ENCODE measurements at regions not wholly inside any gene's neighbourhood (a gene's known extent, or its start where the extent isn't known, plus 50 kb on each side); places are given as distances from the start of the nearest gene placed in this dataset.

DNA sequence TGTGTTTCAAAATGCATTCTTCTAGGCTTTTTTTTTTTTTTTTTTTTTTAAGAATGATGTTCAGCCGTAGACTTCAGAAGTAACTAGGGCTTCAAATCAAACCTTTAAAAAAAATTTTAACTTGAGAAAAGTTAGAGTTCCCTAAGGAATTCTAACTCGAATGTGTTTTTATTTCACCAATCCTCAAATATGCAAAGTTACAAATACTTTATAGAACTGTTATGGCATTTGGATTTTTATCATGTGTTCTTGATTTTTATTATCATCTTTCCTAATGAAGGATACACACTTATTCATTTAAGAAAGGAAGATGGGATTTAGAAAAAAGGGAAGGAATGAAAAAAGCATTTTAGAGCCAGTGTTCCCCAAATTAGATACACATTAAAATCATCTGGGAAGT, 200.6 kb upstream of the LDB2 start:
- Mint-ChIP-seq H3K27ac (no peak overlapping the region), H3K9me3 (peaks cover 0 to 6% (median 0%) of the 10 kb centered on the region in 7 donors), H3K27me3 (ENCODE audit: low read depth in 3 of 3) (peaks cover 0 to 4% (median 0%) of the 10 kb centered on the region in 3 donors), H3K4me1 (no peaks in the 10 kb centered on the region), H3K36me3 (no peaks in the 10 kb centered on the region), H3K4me3 (no peak overlapping the region)
- H3K79me2 ChIP-seq (ENCODE audit: insufficient read depth, low read length), result no peaks in the 10 kb centered on the region
- no peak overlapping the region for H3K4me3 ChIP-seq (replicated peaks in 1 of 3; ENCODE audit: low read depth in 2 of 3, low read length in 3 of 3)
- TF ChIP-seq, protein P1, sequence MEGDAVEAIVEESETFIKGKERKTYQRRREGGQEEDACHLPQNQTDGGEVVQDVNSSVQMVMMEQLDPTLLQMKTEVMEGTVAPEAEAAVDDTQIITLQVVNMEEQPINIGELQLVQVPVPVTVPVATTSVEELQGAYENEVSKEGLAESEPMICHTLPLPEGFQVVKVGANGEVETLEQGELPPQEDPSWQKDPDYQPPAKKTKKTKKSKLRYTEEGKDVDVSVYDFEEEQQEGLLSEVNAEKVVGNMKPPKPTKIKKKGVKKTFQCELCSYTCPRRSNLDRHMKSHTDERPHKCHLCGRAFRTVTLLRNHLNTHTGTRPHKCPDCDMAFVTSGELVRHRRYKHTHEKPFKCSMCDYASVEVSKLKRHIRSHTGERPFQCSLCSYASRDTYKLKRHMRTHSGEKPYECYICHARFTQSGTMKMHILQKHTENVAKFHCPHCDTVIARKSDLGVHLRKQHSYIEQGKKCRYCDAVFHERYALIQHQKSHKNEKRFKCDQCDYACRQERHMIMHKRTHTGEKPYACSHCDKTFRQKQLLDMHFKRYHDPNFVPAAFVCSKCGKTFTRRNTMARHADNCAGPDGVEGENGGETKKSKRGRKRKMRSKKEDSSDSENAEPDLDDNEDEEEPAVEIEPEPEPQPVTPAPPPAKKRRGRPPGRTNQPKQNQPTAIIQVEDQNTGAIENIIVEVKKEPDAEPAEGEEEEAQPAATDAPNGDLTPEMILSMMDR (IDR thresholded peaks at IDR 0.05), result no peak
- no peaks in the 10 kb centered on the region for H4K20me1 ChIP-seq (ENCODE audit: insufficient read depth, low read length)
- no peaks in the 10 kb centered on the region for H3K4me1 ChIP-seq (ENCODE audit: control insufficient read depth in 1 of 2, insufficient read depth in 2 of 2, low read length in 2 of 2)
- H3K4me2 ChIP-seq (replicated peaks; ENCODE audit: extremely low read depth, low read length, poor library complexity, severe bottlenecking), result no peak overlapping the region
- no peak overlapping the region for H2AFZ ChIP-seq (ENCODE audit: insufficient read depth, low read depth, low read length, poor library complexity, severe bottlenecking)
- H3K9me3 ChIP-seq (replicated peaks in 1 of 2; ENCODE audit: control insufficient read depth in 1 of 2, insufficient read depth in 1 of 2, low read length in 2 of 2), result no peaks in the 10 kb centered on the region
- intact Hi-C loops (cut with micrococcal nuclease), result no loop called here
- no peak overlapping the region for H3K9ac ChIP-seq (ENCODE audit: insufficient read depth, low read length, poor library complexity, severe bottlenecking)
- H3K27ac ChIP-seq (ENCODE audit: low read depth in 1 of 2, low read length in 2 of 2), result no peak overlapping the region
- WGBS (ENCODE audit: insufficient coverage), result no CpG with 5 or more reads among the region's 2 CpGs
- no peaks in the 10 kb centered on the region for H3K27me3 ChIP-seq (ENCODE audit: control insufficient read depth in 2 of 2, insufficient read depth in 2 of 2, low read length in 2 of 2)
- no peak for DNase-seq
- no peaks in the 10 kb centered on the region for H3K36me3 ChIP-seq (replicated peaks in 1 of 2; ENCODE audit: control insufficient read depth in 1 of 2, insufficient read depth in 2 of 2, low read length in 2 of 2)

DNA sequence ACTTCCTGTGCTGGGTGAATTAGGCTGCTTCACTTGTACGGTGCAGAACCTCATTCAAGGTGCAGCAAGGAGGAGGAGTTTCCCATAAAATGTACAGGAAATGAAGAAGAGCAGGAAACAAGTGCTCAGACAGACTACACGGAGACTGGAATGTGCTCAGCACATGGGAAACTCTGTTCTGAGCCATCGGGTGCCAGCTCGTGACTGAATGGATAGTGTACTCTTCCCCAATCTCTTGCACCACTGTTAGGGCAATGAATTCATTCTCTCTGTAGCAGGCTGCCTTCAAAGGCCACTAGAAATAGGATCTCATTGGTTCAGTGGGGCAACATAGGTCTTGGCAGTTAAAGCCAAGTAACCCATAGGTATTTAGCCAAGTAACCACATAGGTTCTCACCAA, 200.0 kb upstream of the LDB2 start:
- TF ChIP-seq, protein P1 (IDR thresholded peaks at IDR 0.05), result no peak
- H3K79me2 ChIP-seq (ENCODE audit: insufficient read depth, low read length), result no peaks in the 10 kb centered on the region
- Mint-ChIP-seq H3K36me3 (no peaks in the 10 kb centered on the region), H3K4me1 (no peaks in the 10 kb centered on the region), H3K27me3 (ENCODE audit: low read depth in 3 of 3) (peaks cover 0 to 5% (median 0%) of the 10 kb centered on the region in 3 donors), H3K4me3 (no peak overlapping the region), H3K9me3 (peaks cover 0 to 6% (median 0%) of the 10 kb centered on the region in 7 donors), H3K27ac (no peak overlapping the region)
- DNase-seq, result no peak
- H3K36me3 ChIP-seq (replicated peaks in 1 of 2; ENCODE audit: control insufficient read depth in 1 of 2, insufficient read depth in 2 of 2, low read length in 2 of 2), result no peaks in the 10 kb centered on the region
- no peaks in the 10 kb centered on the region for H3K27me3 ChIP-seq (ENCODE audit: control insufficient read depth in 2 of 2, insufficient read depth in 2 of 2, low read length in 2 of 2)
- H3K4me3 ChIP-seq (replicated peaks in 1 of 3; ENCODE audit: low read depth in 2 of 3, low read length in 3 of 3), result no peak overlapping the region
- H4K20me1 ChIP-seq (ENCODE audit: insufficient read depth, low read length), result no peaks in the 10 kb centered on the region
- 50% methylated on average over 1 of the region's 4 CpGs for WGBS (ENCODE audit: insufficient coverage)
- no peak overlapping the region for H3K9ac ChIP-seq (ENCODE audit: insufficient read depth, low read length, poor library complexity, severe bottlenecking)
- no peaks in the 10 kb centered on the region for H3K4me1 ChIP-seq (ENCODE audit: control insufficient read depth in 1 of 2, insufficient read depth in 2 of 2, low read length in 2 of 2)
- no peaks in the 10 kb centered on the region for H3K9me3 ChIP-seq (replicated peaks in 1 of 2; ENCODE audit: control insufficient read depth in 1 of 2, insufficient read depth in 1 of 2, low read length in 2 of 2)
- intact Hi-C loops (cut with micrococcal nuclease), result no loop called here
- no peak overlapping the region for H2AFZ ChIP-seq (ENCODE audit: insufficient read depth, low read depth, low read length, poor library complexity, severe bottlenecking)
- no peak overlapping the region for H3K4me2 ChIP-seq (replicated peaks; ENCODE audit: extremely low read depth, low read length, poor library complexity, severe bottlenecking)
- no peak overlapping the region for H3K27ac ChIP-seq (ENCODE audit: low read depth in 1 of 2, low read length in 2 of 2)
